ENCODE measurements at regions not wholly inside any gene's neighbourhood (a gene's known extent, or its start where the extent isn't known, plus 50 kb on each side); places are given as distances from the start of the nearest gene placed in this dataset.
"Not testable (repeated sequence)": the region's sequence is repeated elsewhere in the genome, so short reads cannot be mapped to it uniquely, and the experiment has no call there.

DNA sequence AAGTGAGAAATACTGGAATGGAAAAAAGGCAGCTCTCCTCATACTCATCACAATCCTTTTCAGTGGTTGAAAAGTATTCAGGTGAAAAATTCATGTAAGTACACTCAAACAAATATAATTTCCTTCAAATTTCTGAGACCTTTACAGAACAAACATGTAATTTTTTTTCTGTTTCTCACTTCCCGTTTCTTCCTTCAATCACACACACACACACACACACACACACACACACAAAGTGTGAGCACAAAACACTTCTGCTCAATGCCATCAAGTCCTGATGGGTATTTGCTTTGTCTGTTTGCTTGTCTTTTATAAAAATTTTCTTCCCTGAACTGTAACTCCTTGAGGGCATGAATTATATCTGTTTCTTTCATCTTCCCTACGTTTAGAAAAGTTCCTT is 110.6 kb downstream of the LIG4 start:
- no peak for TF ChIP-seq JUND (IDR thresholded peaks at IDR 0.05; ENCODE audit: low read depth)
- in situ Hi-C loops (cut with HindIII; ENCODE audit: low pct_unique_long_range_greater_than_20kb, low sequenced_read_pairs) = no loop called here
- no peak for DNase-seq (ENCODE audit: low read depth in 1 of 2, low spot score in 1 of 2)

DNA sequence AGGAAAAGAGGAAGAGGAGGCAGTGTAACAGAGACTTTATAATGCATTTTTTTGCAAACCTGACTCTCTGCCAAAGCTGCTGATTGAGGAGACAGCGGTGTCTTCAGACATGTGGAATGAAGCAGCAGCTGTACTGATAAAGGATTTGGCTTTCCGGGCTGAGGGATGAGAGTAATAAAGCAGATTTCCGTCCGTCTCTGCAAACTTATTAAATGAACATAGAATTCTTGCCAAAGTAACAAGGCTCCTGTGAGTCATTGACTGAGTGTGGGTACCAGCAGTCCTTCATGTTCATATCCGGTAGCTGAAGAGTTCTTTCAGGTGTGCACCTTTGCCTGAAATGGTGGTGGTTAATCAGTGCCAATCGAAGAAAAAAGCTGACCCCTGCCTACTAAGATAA is 112.6 kb downstream of the LIG4 start:
- no peak for TF ChIP-seq JUND (IDR thresholded peaks at IDR 0.05; ENCODE audit: low read depth)
- in situ Hi-C loops (cut with HindIII; ENCODE audit: low pct_unique_long_range_greater_than_20kb, low sequenced_read_pairs) = no loop called here
- DNase-seq (ENCODE audit: low read depth in 1 of 2, low spot score in 1 of 2) = no peak

DNA sequence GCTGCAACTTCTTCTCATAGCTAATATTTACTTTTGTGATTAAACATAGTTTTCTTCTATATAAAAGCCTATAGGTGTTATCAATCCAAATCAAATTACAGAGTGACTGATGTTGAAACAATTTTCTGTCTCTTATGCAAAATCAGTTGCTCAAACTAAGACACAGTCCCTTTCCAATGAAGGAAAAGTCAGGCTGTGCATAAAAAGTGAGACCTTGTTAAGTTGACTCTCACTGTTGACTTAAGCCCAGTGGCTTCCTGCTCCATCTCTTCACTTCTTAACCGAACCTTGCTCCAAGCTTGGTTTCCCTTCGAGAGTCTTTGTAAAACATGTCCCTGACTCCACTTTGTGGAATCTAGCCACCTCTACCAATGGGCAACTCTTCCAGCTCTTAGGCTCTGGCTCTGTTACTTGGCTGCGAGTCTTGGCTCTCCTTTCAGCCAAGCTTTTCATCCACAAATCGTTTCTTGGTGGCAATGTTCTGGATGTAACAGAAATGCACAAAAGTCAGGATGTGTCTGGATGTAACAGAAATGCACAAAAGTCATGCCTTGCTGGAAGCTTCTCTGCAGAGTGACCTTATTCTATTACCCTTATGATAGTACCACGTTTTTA is 118.9 kb downstream of the LIG4 start:
- TF ChIP-seq JUND (IDR thresholded peaks at IDR 0.05; ENCODE audit: low read depth) = no peak
- in situ Hi-C loops (cut with HindIII; ENCODE audit: low pct_unique_long_range_greater_than_20kb, low sequenced_read_pairs) = no loop called here
- no peak for DNase-seq (ENCODE audit: low read depth in 1 of 2, low spot score in 1 of 2)

DNA sequence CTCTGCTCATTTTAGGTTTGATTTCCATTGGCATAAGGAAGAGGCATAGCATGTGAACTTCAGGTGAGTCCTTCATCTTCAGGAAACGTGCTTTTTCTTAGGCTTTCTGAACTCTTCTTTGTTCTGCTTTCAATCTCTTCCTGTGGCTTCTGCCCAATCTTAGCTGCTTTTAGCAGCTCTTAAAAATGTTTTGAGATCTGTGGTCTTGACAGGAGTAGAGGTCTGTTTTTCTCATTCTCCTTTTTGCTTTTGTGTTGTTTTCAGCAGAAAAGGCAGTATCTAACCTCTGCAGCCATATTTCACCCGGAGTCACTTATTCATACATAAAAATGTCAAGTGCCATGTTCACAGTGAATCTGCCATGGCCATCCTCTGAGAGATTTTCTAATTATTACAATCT is 120.3 kb downstream of the LIG4 start:
- no peak for DNase-seq (ENCODE audit: low read depth in 1 of 2, low spot score in 1 of 2)
- in situ Hi-C loops (cut with HindIII; ENCODE audit: low pct_unique_long_range_greater_than_20kb, low sequenced_read_pairs) = no loop called here
- no peak for TF ChIP-seq JUND (IDR thresholded peaks at IDR 0.05; ENCODE audit: low read depth)

DNA sequence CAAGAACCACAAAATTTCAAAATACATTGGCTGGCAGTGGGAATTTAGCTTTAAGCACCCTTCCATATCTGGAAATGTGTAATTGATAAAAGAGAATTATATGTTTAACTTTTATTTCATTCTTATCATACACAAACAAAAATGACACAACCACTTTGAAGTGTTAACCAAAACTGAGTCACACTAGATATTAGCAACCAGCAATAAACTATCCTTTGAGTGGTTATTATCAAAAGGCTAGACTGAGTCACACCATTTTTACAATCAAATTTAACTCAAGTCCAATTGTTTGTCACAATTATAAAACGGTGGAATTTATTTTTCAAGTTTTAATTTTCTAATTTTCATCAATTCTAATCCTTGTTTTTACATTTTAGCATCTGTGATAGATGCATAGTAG is 121.7 kb downstream of the LIG4 start:
- no peak for DNase-seq (ENCODE audit: low read depth in 1 of 2, low spot score in 1 of 2)
- no peak for TF ChIP-seq JUND (IDR thresholded peaks at IDR 0.05; ENCODE audit: low read depth)
- in situ Hi-C loops (cut with HindIII; ENCODE audit: low pct_unique_long_range_greater_than_20kb, low sequenced_read_pairs) = no loop called here

DNA sequence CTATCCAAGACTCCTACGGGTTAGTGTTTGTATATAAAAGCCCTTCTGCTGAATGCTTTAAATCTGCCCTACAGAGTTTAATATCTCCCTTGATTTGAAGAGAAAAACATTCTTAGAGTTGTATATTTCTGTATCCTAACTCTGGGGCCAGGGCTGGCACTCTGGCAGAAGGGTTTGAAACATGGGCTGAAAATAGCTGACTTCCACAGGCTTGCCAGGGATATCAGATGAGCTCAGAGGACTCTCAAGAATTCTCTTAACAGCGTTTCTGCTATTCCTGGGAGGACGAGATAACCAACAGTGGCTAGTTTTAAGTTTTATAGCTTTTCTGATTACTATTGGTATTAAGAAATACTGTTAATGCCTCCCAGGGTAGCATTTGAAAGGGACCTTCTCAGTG is 127.5 kb downstream of the LIG4 start:
- DNase-seq (ENCODE audit: low read depth in 1 of 2, low spot score in 1 of 2) = no peak
- no peak for TF ChIP-seq JUND (IDR thresholded peaks at IDR 0.05; ENCODE audit: low read depth)
- in situ Hi-C loops (cut with HindIII; ENCODE audit: low pct_unique_long_range_greater_than_20kb, low sequenced_read_pairs) = no loop called here

DNA sequence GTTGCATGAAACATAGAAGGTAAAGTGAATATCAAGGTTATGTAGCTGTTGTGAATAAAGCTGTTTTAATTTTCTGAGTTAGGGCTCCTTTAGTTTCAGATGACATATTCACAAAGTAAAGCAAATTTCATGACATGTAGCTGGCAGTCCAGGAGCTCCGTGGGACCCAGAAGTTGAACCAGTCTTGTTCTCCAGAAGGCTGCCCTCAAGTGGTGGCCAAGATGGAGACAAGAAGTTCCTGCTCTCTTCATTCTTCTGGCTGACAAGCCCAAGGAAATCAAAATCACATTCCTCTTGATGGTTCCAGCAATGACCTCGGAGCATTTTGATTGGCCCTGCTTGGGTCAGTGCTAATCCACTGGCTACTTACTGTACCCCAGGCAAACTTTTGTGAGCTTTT is 128.7 kb downstream of the LIG4 start:
- peak in 1 of 2 experiments; percentile 75 for DNase-seq (ENCODE audit: low read depth in 1 of 2, low spot score in 1 of 2)
- in situ Hi-C loops (cut with HindIII; ENCODE audit: low pct_unique_long_range_greater_than_20kb, low sequenced_read_pairs) = no loop called here
- TF ChIP-seq JUND (IDR thresholded peaks at IDR 0.05; ENCODE audit: low read depth) = no peak

DNA sequence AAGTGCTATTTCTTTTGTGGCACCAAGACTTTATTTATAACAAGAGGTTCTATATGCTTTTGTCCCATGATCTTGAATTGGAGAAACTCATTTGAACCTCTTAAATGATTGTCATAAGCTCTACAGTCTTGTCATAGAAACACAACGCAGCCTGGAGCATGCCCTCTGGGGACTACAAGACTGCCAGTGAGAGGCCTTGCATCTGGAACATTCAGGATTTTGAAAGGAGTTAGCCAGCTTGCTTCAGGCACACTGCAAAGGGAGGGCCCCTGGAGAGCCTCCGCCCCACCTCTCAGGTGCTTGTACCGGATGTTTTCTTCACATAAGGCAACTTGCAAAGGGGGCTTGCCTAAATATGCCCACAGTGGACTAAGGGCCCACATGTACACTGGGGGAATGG is 130.5 kb downstream of the LIG4 start:
- TF ChIP-seq JUND (IDR thresholded peaks at IDR 0.05; ENCODE audit: low read depth) = no peak
- in situ Hi-C loops (cut with HindIII; ENCODE audit: low pct_unique_long_range_greater_than_20kb, low sequenced_read_pairs) = no loop called here
- DNase-seq (ENCODE audit: low read depth in 1 of 2, low spot score in 1 of 2) = no peak

DNA sequence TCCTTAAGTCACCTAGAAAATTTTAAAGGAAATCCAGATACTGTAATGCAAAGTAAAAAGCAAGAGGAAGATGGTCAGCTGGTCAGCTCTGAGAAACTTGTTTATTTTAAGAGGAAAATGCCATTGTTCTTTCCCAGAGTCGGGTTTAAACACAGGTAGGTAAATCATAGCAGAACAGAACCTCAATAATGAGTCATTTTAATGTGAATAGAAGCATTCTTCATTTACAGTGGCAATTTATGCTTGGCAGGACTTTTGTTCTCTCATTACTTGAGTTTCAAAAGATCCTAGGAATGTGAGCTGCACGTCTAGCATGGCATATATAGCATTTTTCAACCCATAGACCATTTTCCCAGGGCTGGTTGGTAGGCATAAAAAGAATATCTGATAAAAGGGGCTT is 132.3 kb downstream of the LIG4 start:
- no peak for DNase-seq (ENCODE audit: low read depth in 1 of 2, low spot score in 1 of 2)
- no peak for TF ChIP-seq JUND (IDR thresholded peaks at IDR 0.05; ENCODE audit: low read depth)
- in situ Hi-C loops (cut with HindIII; ENCODE audit: low pct_unique_long_range_greater_than_20kb, low sequenced_read_pairs) = no loop called here

DNA sequence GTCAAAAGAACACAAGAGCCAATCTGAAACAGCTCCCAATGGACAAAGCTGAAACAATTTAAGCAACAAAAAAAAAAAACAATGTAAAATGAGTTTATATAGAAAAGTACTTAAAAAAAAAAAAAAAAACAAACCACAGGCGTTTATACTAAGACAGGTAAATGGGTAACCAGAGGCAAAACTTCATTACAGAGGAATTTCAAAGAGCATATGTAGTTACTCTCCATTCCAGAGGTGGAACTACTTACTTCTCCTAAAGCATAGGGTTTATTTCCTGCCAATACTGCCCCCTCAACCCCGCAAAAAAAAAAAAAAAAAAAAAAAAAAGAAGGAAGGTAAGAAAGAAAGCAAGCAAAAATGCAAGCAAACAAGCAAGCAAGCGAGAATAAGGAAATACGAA is 132.9 kb downstream of the LIG4 start:
- in situ Hi-C loops (cut with HindIII; ENCODE audit: low pct_unique_long_range_greater_than_20kb, low sequenced_read_pairs) = no loop called here
- no peak for TF ChIP-seq JUND (IDR thresholded peaks at IDR 0.05; ENCODE audit: low read depth)
- no peak for DNase-seq (ENCODE audit: low read depth in 1 of 2, low spot score in 1 of 2)

DNA sequence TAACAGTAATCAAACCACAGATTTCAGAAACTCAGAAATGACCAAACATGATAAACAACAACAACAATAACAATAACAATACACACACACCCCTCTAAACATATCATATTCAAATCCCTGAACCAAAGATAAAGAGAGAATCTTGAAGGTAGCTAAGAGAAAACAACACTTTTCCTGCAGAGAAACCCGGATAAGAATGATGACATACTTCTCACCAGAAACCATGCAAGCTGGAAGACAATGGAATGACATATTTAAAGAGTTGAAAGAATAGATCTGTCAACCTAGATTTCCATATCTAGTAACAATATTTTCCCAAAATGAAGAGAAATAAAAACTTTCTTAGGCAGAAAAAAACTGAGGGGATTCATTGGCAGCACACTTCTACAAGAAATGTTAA is 138.1 kb downstream of the LIG4 start:
- TF ChIP-seq JUND (IDR thresholded peaks at IDR 0.05; ENCODE audit: low read depth) = no peak
- in situ Hi-C loops (cut with HindIII; ENCODE audit: low pct_unique_long_range_greater_than_20kb, low sequenced_read_pairs) = no loop called here

DNA sequence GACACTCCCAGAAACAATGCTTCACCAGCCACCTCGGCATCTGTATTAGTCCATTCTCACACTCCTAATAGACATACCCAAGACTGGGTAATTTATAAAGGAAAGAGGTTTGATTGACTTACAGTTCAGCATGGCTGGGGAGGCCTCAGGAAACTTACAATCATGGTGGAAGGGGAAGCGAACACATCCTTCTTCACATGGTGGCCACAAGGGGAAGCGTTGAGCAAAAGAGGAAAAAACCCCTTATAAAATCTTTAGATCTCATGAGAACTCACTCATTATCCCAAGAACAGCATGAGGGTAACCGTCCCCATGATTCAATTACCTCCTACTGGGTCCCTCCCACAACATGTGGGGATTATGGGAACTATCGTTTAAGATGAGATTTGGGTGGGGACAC is 140.9 kb downstream of the LIG4 start:
- not testable (repeated sequence) for DNase-seq (ENCODE audit: low read depth in 1 of 2, low spot score in 1 of 2)

More for the DNA sequence above, 138.1 kb downstream of the LIG4 start:
- DNase-seq (ENCODE audit: low read depth in 1 of 2, low spot score in 1 of 2) = no peak

DNA sequence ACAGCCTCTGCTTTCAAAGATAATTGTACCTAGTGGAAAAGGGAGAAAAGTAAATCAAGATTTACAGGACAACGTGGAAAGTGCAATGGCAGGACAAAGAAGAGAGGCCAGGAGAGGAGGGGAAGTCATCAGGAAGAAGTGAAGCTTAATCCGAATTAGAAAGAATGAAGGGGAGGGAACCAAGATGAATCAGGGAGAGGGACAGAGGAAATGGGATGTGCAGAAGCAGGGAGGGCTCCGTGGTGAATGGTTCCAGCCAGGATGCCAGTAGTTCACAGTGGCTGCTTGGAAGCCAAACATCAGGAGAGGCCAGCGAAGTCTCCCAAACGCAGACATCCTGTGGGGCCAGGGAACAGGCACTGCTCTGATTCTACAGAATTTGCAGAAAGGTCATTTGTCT is 144.4 kb downstream of the LIG4 start:
- in situ Hi-C loops (cut with HindIII; ENCODE audit: low pct_unique_long_range_greater_than_20kb, low sequenced_read_pairs) = no loop called here
- DNase-seq (ENCODE audit: low read depth in 1 of 2, low spot score in 1 of 2) = no peak
- TF ChIP-seq JUND (IDR thresholded peaks at IDR 0.05; ENCODE audit: low read depth) = no peak

More for the DNA sequence above, 140.9 kb downstream of the LIG4 start:
- in situ Hi-C loops (cut with HindIII; ENCODE audit: low pct_unique_long_range_greater_than_20kb, low sequenced_read_pairs) = not testable (repeated sequence)

DNA sequence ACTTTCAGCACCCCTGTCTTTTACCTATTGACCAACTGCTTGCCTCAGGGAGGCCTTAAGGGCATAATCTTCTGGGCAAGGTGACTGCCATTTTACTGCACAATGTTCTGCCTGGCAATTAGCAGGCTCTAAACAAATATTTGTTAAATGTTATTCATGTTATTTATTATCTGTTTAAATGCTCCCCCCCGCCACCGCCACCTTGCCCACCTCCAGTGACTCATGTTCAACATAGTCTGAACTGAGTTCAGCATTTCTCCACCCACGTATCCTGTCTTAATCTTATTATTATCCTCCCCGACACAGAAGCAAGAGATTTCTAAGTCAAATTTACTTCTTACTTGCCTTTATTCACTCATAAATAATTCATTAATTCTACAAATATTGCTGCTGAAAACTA is 144.8 kb downstream of the LIG4 start:
- no peak for TF ChIP-seq JUND (IDR thresholded peaks at IDR 0.05; ENCODE audit: low read depth)
- in situ Hi-C loops (cut with HindIII; ENCODE audit: low pct_unique_long_range_greater_than_20kb, low sequenced_read_pairs) = no loop called here
- no peak for DNase-seq (ENCODE audit: low read depth in 1 of 2, low spot score in 1 of 2)
